ENCODE measurements at regions not wholly inside any gene's neighbourhood (a gene's known extent, or its start where the extent isn't known, plus 50 kb on each side); places are given as distances from the start of the nearest gene placed in this dataset.

DNA sequence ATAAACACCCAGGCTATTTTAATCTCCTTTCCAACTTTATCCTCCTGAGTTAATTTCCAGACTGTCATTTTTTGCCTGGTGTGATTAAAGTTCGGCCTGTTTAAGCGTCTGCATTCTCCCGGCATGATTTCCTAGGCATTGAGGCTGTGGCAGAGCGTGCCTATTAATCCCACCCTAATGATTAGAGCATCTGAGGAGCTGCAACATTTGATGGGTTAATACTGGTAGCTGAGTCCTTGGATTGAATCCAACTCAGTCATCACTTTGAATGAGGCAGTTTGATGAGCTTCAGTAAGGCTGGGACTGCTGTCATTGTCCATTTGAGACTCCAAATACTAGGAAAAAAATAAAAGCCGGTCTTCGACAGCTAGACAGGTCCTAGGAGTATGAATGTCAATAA lies 882.5 kb downstream of the SLC4A3 start:
- H3K4me3 ChIP-seq (ENCODE audit: low read depth, low read length) = no peak overlapping the region
- no peak for DNase-seq (ENCODE audit: low read depth)

DNA sequence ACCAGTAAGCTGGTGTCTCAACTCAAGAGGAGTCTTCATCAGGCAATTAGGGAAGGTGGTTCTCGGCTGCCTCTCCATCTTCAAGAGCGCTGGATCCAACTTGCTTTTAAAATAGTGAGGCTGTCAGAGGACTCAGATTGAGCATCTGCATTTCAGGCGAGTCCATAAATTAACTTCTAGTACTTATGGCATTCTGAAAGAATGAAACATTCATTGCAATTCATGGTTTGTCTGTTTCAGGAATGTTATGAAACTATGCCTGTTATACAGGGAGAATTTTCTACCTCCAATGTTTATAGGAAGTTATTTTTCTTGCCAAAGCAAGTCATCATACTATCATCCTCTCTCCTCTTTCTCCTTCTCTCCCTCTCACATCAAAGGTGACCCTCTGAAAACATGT lies 883.2 kb downstream of the SLC4A3 start:
- DNase-seq (ENCODE audit: low read depth) = no peak
- TF ChIP-seq, protein P1, sequence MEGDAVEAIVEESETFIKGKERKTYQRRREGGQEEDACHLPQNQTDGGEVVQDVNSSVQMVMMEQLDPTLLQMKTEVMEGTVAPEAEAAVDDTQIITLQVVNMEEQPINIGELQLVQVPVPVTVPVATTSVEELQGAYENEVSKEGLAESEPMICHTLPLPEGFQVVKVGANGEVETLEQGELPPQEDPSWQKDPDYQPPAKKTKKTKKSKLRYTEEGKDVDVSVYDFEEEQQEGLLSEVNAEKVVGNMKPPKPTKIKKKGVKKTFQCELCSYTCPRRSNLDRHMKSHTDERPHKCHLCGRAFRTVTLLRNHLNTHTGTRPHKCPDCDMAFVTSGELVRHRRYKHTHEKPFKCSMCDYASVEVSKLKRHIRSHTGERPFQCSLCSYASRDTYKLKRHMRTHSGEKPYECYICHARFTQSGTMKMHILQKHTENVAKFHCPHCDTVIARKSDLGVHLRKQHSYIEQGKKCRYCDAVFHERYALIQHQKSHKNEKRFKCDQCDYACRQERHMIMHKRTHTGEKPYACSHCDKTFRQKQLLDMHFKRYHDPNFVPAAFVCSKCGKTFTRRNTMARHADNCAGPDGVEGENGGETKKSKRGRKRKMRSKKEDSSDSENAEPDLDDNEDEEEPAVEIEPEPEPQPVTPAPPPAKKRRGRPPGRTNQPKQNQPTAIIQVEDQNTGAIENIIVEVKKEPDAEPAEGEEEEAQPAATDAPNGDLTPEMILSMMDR (IDR thresholded peaks at IDR 0.05; ENCODE audit: control insufficient read depth, extremely low read depth, insufficient read depth) = no peak
- H3K4me3 ChIP-seq (ENCODE audit: low read depth, low read length) = no peak overlapping the region

More for the DNA sequence above, 882.5 kb downstream of the SLC4A3 start:
- TF ChIP-seq, protein P1 (IDR thresholded peaks at IDR 0.05; ENCODE audit: control insufficient read depth, extremely low read depth, insufficient read depth) = no peak

DNA sequence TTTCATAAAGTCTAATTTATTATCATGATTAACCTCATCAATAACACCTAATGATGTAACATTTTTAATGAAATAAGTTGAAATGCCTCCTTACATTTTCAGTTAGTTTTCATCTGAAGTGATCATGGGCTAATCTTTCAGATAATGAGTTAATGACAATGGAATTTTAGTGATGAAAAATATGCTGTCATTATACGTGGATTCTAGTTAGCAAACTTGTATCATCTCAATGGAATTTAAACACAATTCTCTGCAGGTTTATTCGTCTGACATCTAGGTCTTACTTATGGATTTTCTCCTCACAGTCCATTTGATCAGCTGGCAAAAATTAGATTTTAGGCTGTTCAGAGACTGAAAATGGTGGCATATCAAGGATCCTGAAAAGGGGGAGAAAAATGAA lies 885.0 kb downstream of the SLC4A3 start:
- H3K4me3 ChIP-seq (ENCODE audit: low read depth, low read length) = no peak overlapping the region
- no peak for DNase-seq (ENCODE audit: low read depth)
- TF ChIP-seq, protein P1 (IDR thresholded peaks at IDR 0.05; ENCODE audit: control insufficient read depth, extremely low read depth, insufficient read depth) = no peak

DNA sequence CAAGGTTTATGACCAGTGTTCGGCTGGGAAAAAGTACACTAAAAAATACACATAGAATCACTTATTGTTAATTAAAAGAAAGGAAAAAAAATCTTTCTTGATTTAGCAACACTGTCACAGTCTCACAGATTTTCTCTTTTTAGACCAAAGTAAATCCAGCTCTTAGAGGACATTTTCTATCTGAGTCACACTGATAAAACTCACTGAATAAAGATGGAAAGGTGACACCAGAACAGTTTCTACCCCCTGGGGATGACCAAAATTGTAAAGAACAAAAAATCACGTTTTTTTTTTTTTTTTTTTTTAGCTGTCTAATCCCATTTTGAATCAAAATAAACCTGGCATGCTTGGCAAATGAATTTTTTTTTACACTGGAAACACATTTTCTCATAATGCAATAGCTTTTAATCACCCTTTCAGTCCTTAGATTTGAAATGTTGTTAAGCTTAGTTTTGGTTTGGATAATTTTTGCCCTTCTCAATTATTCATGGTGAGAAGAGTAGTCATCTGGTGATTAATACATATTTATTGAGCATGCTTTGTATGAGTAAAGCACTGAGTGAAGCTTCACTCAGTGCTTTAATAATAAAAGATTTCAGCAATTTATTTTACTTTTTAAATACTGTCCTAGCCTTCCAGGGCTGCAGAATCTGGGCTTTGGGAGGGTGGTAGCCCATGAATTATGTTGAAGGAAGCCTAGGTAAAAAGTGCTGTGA lies 886.3 kb downstream of the SLC4A3 start:
- H3K4me3 ChIP-seq (ENCODE audit: low read depth, low read length) = no peak overlapping the region
- TF ChIP-seq, protein P1 (IDR thresholded peaks at IDR 0.05; ENCODE audit: control insufficient read depth, extremely low read depth, insufficient read depth) = no peak
- DNase-seq (ENCODE audit: low read depth) = no peak

DNA sequence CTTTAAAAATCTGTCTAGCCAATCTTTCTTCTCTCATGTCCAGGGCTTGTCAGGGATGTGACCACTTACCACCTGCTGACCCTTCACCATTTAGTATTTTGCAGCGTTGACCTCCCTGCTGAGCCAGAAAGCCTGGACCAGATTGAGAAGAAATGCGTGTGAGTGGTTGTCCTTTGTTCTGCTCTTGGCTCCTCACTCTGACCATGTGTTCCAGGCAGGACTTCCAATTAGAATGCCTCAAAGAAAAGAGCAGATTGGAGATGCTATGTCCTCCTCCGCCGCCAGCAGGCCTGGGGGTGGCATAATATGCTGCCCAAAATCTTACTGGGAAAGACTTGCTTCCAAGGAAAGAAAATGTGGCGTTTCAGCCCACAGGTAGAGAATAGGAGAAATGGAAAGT lies 894.1 kb downstream of the SLC4A3 start:
- TF ChIP-seq, protein P1 (IDR thresholded peaks at IDR 0.05; ENCODE audit: control insufficient read depth, extremely low read depth, insufficient read depth) = no peak
- H3K4me3 ChIP-seq (ENCODE audit: low read depth, low read length) = no peak overlapping the region
- DNase-seq (ENCODE audit: low read depth) = no peak

DNA sequence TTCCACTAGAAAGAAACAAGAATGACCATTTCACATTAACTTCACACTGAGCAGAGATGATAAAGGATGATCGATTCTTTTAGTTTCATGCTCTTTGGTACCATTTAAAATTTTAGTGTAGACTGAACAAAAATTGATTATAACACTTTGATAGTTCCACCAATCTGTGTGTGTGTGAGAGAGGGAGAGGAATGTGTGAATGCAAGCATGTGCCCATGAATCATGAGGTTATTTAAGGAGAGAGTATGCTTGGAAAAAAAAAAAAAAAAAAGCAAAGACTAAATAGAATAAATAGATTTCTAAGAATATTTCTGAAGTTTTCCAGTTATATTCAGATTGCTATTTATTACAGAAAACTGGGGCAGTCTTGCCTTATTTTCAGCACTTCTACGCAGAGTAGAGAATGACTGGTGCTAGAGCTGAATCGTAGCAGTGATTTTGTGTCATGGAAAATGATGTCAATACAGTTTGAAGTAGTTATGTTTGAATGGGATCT lies 900.8 kb downstream of the SLC4A3 start:
- H3K4me3 ChIP-seq (ENCODE audit: low read depth, low read length) = no peak overlapping the region
- DNase-seq (ENCODE audit: low read depth) = no peak
- TF ChIP-seq, protein P1 (IDR thresholded peaks at IDR 0.05; ENCODE audit: control insufficient read depth, extremely low read depth, insufficient read depth) = no peak

DNA sequence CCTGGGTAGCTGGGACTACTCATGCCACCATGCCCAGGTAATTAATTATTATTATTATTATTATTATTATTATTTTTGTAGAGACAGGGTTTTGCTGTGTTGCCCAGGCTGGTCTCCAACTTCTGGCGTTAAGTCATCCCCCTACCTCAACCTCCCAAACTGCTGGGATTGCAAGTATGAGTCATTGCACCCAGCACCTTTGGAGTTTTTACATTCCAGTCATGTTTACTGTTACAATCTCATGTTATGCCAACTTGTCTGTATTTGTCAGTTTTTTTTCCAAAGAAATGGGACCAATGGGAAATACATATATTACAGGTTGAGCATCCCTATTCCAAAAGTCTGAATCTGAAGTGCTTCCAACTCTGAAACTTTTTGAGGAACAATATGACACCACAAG lies 903.8 kb downstream of the SLC4A3 start:
- TF ChIP-seq, protein P1 (IDR thresholded peaks at IDR 0.05; ENCODE audit: control insufficient read depth, extremely low read depth, insufficient read depth) = no peak
- no peak overlapping the region for H3K4me3 ChIP-seq (ENCODE audit: low read depth, low read length)
- DNase-seq (ENCODE audit: low read depth) = no peak

Measured in LNCaP clone FGC (cell line).